GM12878 (cell line): ENCODE measurements at regions not wholly inside any gene's neighbourhood (a gene's known extent, or its start where the extent isn't known, plus 50 kb on each side); places are given as distances from the start of the nearest gene placed in this dataset.

Experiments
- ATAC-seq: fragments of 200-7000 bp; cut with Tn5 transposase; 3 replicates; pipeline ENCODE4 v1.9.1; 2020; ENCODE audit warnings: mild to moderate bottlenecking, moderate library complexity
- BruUV-seq: library from RNA; stranded (reverse); fragments of 400-500 nt; replicated peaks from 2 replicates; lab custom pipeline; 2021; lab: Mats Ljungman, UMichigan
- CTCF ChIA-PET: fragments of 300-600 bp; sonication (Branson Sonifier 250); formaldehyde crosslinking; extraction: SDS; loops from one replicate; lab custom pipeline; 2021; ENCODE audit warnings: inconsistent platforms; lab: Yijun Ruan, JAX
- POLR2A ChIA-PET: fragments of 350-600 bp; formaldehyde crosslinking; extraction: SDS; loops from one replicate; lab custom pipeline; 2021; ENCODE audit warnings: inconsistent platforms; lab: Charles Lee
- RAD21 ChIA-PET: fragments of 300-600 bp; sonication (Branson Sonifier 250); formaldehyde crosslinking; loops from one replicate; lab custom pipeline; 2023; ENCODE audit warnings: antibody characterized with exemption; ENCODE audit not compliant: unreplicated experiment; lab: Charles Lee
- SMC1A ChIA-PET: fragments of 300-600 bp; sonication (Branson Sonifier 250); formaldehyde crosslinking; loops from one replicate; lab custom pipeline; 2023; ENCODE audit not compliant: unreplicated experiment, uncharacterized antibody; lab: Charles Lee
- DNase-seq: peaks from one replicate; pipeline ENCODE4 v3.0.0-alpha.2; 2011; ENCODE audit warnings: low read depth, low spot score
- FAIRE-seq: peaks from 3 replicates; lab custom pipeline; 2011; peaks lifted over from hg19 to GRCh38; lab: Jason Lieb, UNC
- H2AFZ ChIP-seq: 2 replicates; pipeline ENCODE4 v1.6.0; 2011; ENCODE audit warnings: low read depth, low read length, control low read depth; ENCODE audit not compliant: control insufficient read depth
- H3K27ac ChIP-seq: 2 replicates; pipeline ENCODE4 v1.5.1; 2011; ENCODE audit warnings: control low read depth; ENCODE audit not compliant: control insufficient read depth, insufficient read depth
- H3K27me3 ChIP-seq, 2 experiments: replicated peaks in 1 of 2; 2 replicates each; pipeline versions ENCODE4 v1.6.0 to v1.6.1; 2011; ENCODE audit warnings: low read length in 1 of 2; ENCODE audit not compliant: control insufficient read depth in 2 of 2, insufficient read depth in 2 of 2
- H3K36me3 ChIP-seq, 2 experiments: 2 replicates each; pipeline ENCODE4 v1.5.1; 2011; ENCODE audit warnings: low read length in 1 of 2; ENCODE audit not compliant: control insufficient read depth in 2 of 2, insufficient read depth in 2 of 2
- H3K4me1 ChIP-seq: 2 replicates; pipeline ENCODE4 v1.6.1; 2011; ENCODE audit warnings: mild to moderate bottlenecking, low read length, moderate library complexity, mixed read lengths; ENCODE audit not compliant: control insufficient read depth, insufficient read depth
- H3K4me2 ChIP-seq: 2 replicates; pipeline ENCODE4 v1.6.0; 2011; ENCODE audit warnings: control low read depth; ENCODE audit not compliant: control insufficient read depth, insufficient read depth
- H3K4me3 ChIP-seq: fragments of 200-600 bp; sonication (generic); 2 replicates; pipeline ENCODE4 v1.5.1; 2016
- H3K79me2 ChIP-seq: 2 replicates; pipeline ENCODE4 v1.6.0; 2011; ENCODE audit warnings: low read length; ENCODE audit not compliant: control insufficient read depth, insufficient read depth
- H3K9ac ChIP-seq: 2 replicates; pipeline ENCODE4 v1.8.0; 2011; ENCODE audit warnings: low read length, control low read depth, mixed read lengths; ENCODE audit not compliant: control insufficient read depth, insufficient read depth
- H3K9me3 ChIP-seq: replicated peaks from 3 replicates; pipeline ENCODE4 v1.5.1; 2011; ENCODE audit warnings: mild to moderate bottlenecking, low read length; ENCODE audit not compliant: control insufficient read depth, insufficient read depth
- H4K20me1 ChIP-seq: 2 replicates; pipeline ENCODE4 v1.6.0; 2011; ENCODE audit not compliant: control insufficient read depth, insufficient read depth
- ATF2 ChIP-seq: IDR thresholded peaks from 2 replicates; pipeline ENCODE4 v1.6.1; 2012; ENCODE audit warnings: low read length, inconsistent platforms
- DPF2 ChIP-seq: fragments of 450-650 bp; IDR thresholded peaks from 2 replicates; pipeline ENCODE4 v1.6.1; 2017; ENCODE audit warnings: mild to moderate bottlenecking
- JUND ChIP-seq: IDR thresholded peaks from 2 replicates; pipeline ENCODE4 v1.6.1; 2012; ENCODE audit warnings: low read depth, mild to moderate bottlenecking, low read length, improper control_type of control experiment, moderate library complexity
- PML ChIP-seq: IDR thresholded peaks from 2 replicates; pipeline ENCODE4 v1.6.1; 2012; ENCODE audit warnings: low read length, inconsistent platforms
- SMAD5 ChIP-seq: IDR thresholded peaks from 2 replicates; pipeline ENCODE4 v1.6.1; 2016; ENCODE audit warnings: antibody characterized with exemption, low read depth
- SPI1 ChIP-seq: IDR thresholded peaks from 2 replicates; pipeline ENCODE4 v1.6.1; 2011; ENCODE audit warnings: low read depth, mild to moderate bottlenecking, low read length, moderate library complexity, borderline replicate concordance; ENCODE audit not compliant: insufficient read depth
- WRNIP1 ChIP-seq: IDR thresholded peaks from 2 replicates; pipeline ENCODE4 v1.6.1; 2011; ENCODE audit warnings: low read depth, low read length, improper control_type of control experiment, borderline replicate concordance
- YBX1 ChIP-seq: fragments of 450-650 bp; IDR thresholded peaks from 2 replicates; pipeline ENCODE4 v1.6.1; 2016; ENCODE audit warnings: antibody characterized with exemption
- WGBS: methylation state at CpG from one replicate; pipeline ENCODE4 v1.1.6; 2016; ENCODE audit warnings: low lambda C conversion rate; ENCODE audit not compliant: insufficient replicate concordance, insufficient coverage; ENCODE audit errors: missing lambda C conversion rate; 5-methylcytosine and 5-hydroxymethylcytosine counted together
- in situ Hi-C: fragments of 300-500 bp; cut with MboI; formaldehyde crosslinking; loops from 9 replicates; pipeline ENCODE4 v1.14.3; 2018; ENCODE audit warnings: mixed read lengths
- intact Hi-C: fragments of 100-400 bp; cut with micrococcal nuclease; formaldehyde crosslinking; loops from one replicate; pipeline ENCODE4 v1.14.2; 2022; ENCODE audit not compliant: unreplicated experiment

- TF ChIP-seq DPF2 (no peak), WRNIP1 (no peak), SMAD5 (no peak)
- TF ChIP-seq, all 136 proteins: peak for 0
Observed at GRCh38 chr7:68619526-68619925, 978.7 kb upstream of the AUTS2 start (continued).

GRCh38 chr7:68622500-68622899 lies 975.8 kb upstream of the AUTS2 start:
- H3K9ac ChIP-seq, result no peak overlapping the region
- FAIRE-seq, result no peak
- CTCF ChIA-PET, result no interaction called here

More at GRCh38 chr7:68622500-68622899, 975.8 kb upstream of the AUTS2 start:
- no peaks in the 10 kb centered on the region for H3K9me3 ChIP-seq
- in situ Hi-C loops (no loop called here), intact Hi-C loops (no loop called here)
- ATAC-seq (no peak), DNase-seq (no peak)
- RAD21 ChIA-PET, result no interaction called here
- SMC1A ChIA-PET, result no interaction called here
- H3K36me3 ChIP-seq, result no peaks in the 10 kb centered on the region
- H3K4me3 ChIP-seq, result no peak overlapping the region
- H3K4me2 ChIP-seq, result no peak overlapping the region
- no peak overlapping the region for H3K27ac ChIP-seq
- no peaks in the 10 kb centered on the region for H3K27me3 ChIP-seq
- WGBS, result 0% methylated on average over 3 of the region's 3 CpGs
- no peak for TF ChIP-seq YBX1
- TF ChIP-seq ATF2, result no peak
- no peak for TF ChIP-seq JUND
- no peak for TF ChIP-seq SPI1
- TF ChIP-seq PML, result no peak
- BruUV-seq, result no TSS peak
- H2AFZ ChIP-seq, result no peak overlapping the region
- no peaks in the 10 kb centered on the region for H3K79me2 ChIP-seq
- H3K4me1 ChIP-seq, result no peaks in the 10 kb centered on the region
- POLR2A ChIA-PET, result no interaction called here
- no peaks in the 10 kb centered on the region for H4K20me1 ChIP-seq
